GM23248 (cell line): ENCODE measurements at regions not wholly inside any gene's neighbourhood (a gene's known extent, or its start where the extent isn't known, plus 50 kb on each side); places are given as distances from the start of the nearest gene placed in this dataset.

Source experiments
- EZH2 ChIP-seq: fragments of 200-600 bp; sonication (generic); IDR thresholded peaks from 2 replicates; pipeline ENCODE4 v1.6.1; 2018; ENCODE audit warnings: antibody characterized with exemption, mild to moderate bottlenecking; ENCODE audit not compliant: insufficient read depth, poor library complexity, severe bottlenecking
- EZH2phosphoT487 ChIP-seq: fragments of 200-600 bp; sonication (generic); IDR thresholded peaks from 2 replicates; pipeline ENCODE4 v1.6.1; 2018; ENCODE audit warnings: antibody characterized with exemption, moderate library complexity, mild to moderate bottlenecking, low read depth; ENCODE audit not compliant: insufficient read depth

GRCh38 chr18:73288813-73289212, 421.0 kb upstream of the NETO1 start:
- no peak for TF ChIP-seq EZH2phosphoT487
- no peak for TF ChIP-seq EZH2
